Esophagus (tissue), 2 donors: ENCODE measurements at regions not wholly inside any gene's neighbourhood (a gene's known extent, or its start where the extent isn't known, plus 50 kb on each side); places are given as distances from the start of the nearest gene placed in this dataset.

ENCODE experiments used
- H3K27ac ChIP-seq, 2 donors: one replicate each; pipeline ENCODE4 v1.5.1; 2013; ENCODE audit warnings: low read depth in 2 of 2, mild to moderate bottlenecking in 2 of 2, inconsistent platforms in 1 of 2, low read length in 1 of 2, moderate library complexity in 1 of 2
- H3K27me3 ChIP-seq, 2 donors: one replicate each; pipeline ENCODE4 v1.6.1; 2013; ENCODE audit warnings: low read length in 2 of 2, control low read depth in 1 of 2, mild to moderate bottlenecking in 1 of 2; ENCODE audit not compliant: insufficient read depth in 2 of 2, control insufficient read depth in 1 of 2
- H3K36me3 ChIP-seq, 2 donors: one replicate each; pipeline ENCODE4 v1.6.1; 2013; ENCODE audit warnings: low read length in 1 of 2; ENCODE audit not compliant: control insufficient read depth in 2 of 2, insufficient read depth in 2 of 2
- H3K4me1 ChIP-seq, 2 donors: one replicate each; pipeline ENCODE4 v1.6.1; 2013; ENCODE audit warnings: low read length in 1 of 2; ENCODE audit not compliant: control insufficient read depth in 2 of 2, insufficient read depth in 2 of 2
- H3K4me3 ChIP-seq, 2 donors: one replicate each; pipeline ENCODE4 v1.5.1; 2013; ENCODE audit warnings: low read length in 2 of 2, mild to moderate bottlenecking in 2 of 2, low read depth in 1 of 2, moderate library complexity in 1 of 2
- H3K9me3 ChIP-seq, 2 donors: one replicate each; pipeline ENCODE4 v1.6.1; 2013; ENCODE audit warnings: mild to moderate bottlenecking in 2 of 2, low read depth in 1 of 2, low read length in 1 of 2, moderate library complexity in 1 of 2; ENCODE audit not compliant: control insufficient read depth in 2 of 2, insufficient read depth in 1 of 2
- WGBS, 2 donors: extraction: QIAGEN DNeasy Blood & Tissue Kit; methylation state at CpG; one replicate each; pipeline ENCODE4 v1.1.7; 2013; 5-methylcytosine and 5-hydroxymethylcytosine counted together
- donor health status: healthy with polysubstance abuse.
- donor health status: Bipolar disorder and iron deficiency.

DNA sequence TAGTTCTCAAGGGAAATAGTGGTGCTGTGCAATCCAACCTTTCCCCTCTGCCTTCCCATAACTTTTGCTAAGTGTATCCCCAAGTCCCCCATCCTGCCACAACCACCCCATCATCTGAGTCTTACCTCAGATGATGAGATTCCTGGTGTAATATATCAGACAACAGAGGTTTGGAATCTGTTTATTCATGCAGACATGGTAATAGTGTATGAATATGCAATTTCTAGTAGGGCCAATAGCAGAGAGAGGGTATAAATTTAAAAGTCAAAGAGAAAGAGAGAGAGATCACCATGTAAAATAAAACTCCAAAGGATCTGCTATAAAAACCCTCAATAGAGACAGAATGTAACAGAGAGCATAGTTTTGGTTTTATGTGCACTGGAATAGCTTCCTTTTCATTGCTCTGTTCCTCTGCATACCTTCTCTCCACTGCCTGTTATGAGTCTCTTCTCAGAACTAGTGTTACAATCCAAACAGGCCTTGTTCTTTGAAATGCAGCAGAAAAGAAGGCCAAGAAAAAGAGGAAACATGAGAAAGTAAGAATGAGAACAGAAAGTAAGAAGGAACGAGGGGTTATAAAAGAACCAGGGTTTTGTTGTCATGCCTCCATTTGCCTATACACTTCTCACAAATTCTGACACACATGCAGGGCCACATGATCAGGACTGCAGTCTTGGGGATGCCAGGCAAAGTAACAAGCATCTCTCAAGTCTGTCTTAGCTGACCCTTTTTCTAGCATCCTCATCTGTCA lies 278.0 kb downstream of the CETN3 start:
- 29% methylated on average over 1 of the region's 1 CpG for WGBS, 2 donors
- Histone ChIP-seq H3K4me1 (peaks cover 0 to 4% of the 10 kb centered on the region in 2 donors), H3K27ac (no peak overlapping the region), H3K27me3 (no peaks in the 10 kb centered on the region), H3K4me3 (no peak overlapping the region), H3K36me3 (no peaks in the 10 kb centered on the region), H3K9me3 (peaks cover 0 to 2% of the 10 kb centered on the region in 2 donors)

DNA sequence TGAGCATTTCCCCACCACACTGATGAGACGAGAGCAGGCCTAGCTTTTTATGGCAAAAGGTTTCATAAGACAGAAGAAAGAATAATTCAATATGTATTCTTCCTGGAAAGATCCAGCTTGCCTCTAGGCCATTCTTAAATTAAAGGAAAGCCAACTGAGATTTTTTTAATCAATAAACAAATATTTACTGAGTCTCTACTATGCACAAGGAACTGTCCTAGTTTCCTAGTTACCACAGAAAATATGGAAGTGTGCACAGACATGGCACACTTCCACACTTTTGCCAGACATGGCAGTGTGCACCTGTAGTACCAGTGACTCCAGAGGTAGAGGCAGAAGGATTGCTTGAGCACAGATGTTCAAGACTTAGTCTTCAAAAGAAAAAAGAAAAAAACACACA lies 281.0 kb downstream of the CETN3 start:
- H3K36me3 ChIP-seq, result no peaks in the 10 kb centered on the region
- 88% methylated on average over 1 of the region's 1 CpG for WGBS, 2 donors
- H3K27me3 ChIP-seq, result no peaks in the 10 kb centered on the region
- no peak overlapping the region for H3K4me3 ChIP-seq
- H3K9me3 ChIP-seq, result no peaks in the 10 kb centered on the region
- no peak overlapping the region for H3K27ac ChIP-seq
- no peaks in the 10 kb centered on the region for H3K4me1 ChIP-seq

DNA sequence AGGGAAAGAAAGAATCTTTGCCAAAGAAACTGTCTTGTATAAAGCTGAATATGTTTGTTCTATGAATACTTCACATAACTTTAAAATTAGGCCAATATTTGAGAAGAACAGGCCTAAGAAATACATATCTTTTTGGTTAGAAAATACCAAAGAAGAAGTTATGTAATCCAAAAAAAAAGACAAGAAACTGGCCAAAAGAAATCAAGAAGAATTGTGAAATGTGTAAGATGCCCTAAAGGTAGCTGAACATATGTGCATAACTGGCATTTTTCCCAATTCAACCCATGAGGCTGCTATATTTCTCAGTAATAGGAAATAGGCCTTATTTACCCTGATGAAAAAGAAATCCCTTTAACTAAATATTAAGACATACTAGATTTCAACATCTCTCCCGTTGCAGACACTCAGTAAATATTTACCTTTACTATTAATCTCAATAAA lies 290.0 kb downstream of the CETN3 start:
- Histone ChIP-seq H3K9me3 (no peaks in the 10 kb centered on the region), H3K27me3 (no peaks in the 10 kb centered on the region), H3K36me3 (no peaks in the 10 kb centered on the region), H3K27ac (no peak overlapping the region), H3K4me1 (no peaks in the 10 kb centered on the region), H3K4me3 (no peak overlapping the region)
- 10 to 18% methylated on average over 1 of the region's 1 CpG for WGBS, 2 donors

DNA sequence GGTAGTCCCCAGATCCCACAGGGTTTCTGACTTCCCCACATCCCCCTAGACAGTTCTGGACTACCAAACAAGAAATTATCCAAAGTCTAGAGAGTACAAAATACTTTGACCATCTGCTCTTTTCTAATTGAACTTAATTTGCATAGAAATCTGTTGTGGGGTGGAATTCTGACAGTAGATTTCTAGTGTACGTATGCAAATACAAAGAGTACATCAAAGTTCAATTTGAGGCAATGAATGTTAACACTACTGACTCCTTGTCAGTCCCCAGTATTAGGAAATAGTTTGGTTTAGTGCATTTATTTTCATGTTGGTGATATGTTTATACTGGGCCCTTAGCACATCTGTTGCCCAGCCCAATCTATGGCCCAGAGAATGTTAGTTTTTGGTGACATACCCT lies 292.6 kb downstream of the CETN3 start:
- Histone ChIP-seq H3K4me3 (no peak overlapping the region), H3K9me3 (no peaks in the 10 kb centered on the region), H3K4me1 (no peaks in the 10 kb centered on the region), H3K27ac (no peak overlapping the region), H3K36me3 (no peaks in the 10 kb centered on the region), H3K27me3 (no peaks in the 10 kb centered on the region)
- WGBS, 2 donors, result 85 to 95% methylated on average over 1 of the region's 1 CpG

DNA sequence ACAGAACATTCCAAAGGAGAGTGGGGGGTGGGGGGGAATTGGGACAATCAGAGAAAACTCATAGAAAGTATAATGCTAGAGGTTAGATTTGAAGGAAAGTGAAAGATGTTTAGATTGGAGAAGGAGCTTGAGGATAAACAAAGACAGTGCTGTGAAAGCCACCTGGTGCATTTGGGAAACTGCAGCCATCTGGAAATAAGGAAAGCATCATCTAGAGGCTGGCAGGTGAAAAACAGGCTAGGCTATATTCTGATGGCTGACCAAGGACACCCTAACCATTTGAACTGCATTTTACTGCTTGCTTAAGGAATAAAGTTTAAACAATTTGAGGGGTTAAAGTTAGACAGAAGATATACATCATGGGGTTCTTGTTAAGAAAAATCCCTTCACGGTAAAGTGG lies 296.4 kb downstream of the CETN3 start:
- no peaks in the 10 kb centered on the region for H3K27me3 ChIP-seq
- H3K36me3 ChIP-seq, result no peaks in the 10 kb centered on the region
- no peaks in the 10 kb centered on the region for H3K9me3 ChIP-seq
- H3K4me3 ChIP-seq, result no peak overlapping the region
- WGBS, 2 donors, result 76 to 78% methylated on average over 1 of the region's 1 CpG
- H3K27ac ChIP-seq, result no peak overlapping the region
- no peaks in the 10 kb centered on the region for H3K4me1 ChIP-seq

DNA sequence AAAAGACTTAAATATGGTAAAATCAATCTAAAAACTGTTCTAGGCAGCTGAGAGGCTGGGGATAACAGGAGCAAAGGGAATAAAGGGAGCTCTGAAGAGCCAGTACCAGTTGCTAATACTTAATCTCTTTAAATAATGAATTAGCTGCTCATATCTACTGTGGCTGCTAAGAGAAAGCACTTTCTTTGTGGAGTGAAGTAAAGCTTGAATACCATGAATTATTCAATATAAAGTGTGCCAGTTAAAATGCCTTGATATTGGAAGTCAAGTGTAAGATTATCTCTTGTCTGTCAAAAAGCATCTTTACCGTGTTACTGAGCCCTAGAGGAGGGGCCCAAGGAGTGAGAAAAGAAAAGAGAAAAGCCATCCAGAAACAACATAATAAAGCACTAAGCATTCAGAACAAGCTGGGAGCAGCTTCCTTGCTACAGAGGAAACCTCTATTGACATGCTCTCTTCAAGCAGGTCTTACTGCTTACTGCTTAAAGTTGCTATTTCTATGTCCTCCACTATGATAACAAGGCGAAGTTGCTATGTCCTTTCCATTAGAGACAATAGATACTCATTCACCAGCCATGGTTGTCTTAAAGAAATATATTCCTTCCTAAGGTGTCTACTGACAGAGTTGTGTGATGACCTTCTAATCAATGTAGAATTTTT lies 297.4 kb downstream of the CETN3 start:
- Histone ChIP-seq H3K4me3 (no peak overlapping the region), H3K27ac (no peak overlapping the region), H3K27me3 (no peaks in the 10 kb centered on the region), H3K9me3 (no peaks in the 10 kb centered on the region), H3K4me1 (no peaks in the 10 kb centered on the region), H3K36me3 (no peaks in the 10 kb centered on the region)
- 56 to 74% methylated on average over 2 of the region's 2 CpGs for WGBS, 2 donors

DNA sequence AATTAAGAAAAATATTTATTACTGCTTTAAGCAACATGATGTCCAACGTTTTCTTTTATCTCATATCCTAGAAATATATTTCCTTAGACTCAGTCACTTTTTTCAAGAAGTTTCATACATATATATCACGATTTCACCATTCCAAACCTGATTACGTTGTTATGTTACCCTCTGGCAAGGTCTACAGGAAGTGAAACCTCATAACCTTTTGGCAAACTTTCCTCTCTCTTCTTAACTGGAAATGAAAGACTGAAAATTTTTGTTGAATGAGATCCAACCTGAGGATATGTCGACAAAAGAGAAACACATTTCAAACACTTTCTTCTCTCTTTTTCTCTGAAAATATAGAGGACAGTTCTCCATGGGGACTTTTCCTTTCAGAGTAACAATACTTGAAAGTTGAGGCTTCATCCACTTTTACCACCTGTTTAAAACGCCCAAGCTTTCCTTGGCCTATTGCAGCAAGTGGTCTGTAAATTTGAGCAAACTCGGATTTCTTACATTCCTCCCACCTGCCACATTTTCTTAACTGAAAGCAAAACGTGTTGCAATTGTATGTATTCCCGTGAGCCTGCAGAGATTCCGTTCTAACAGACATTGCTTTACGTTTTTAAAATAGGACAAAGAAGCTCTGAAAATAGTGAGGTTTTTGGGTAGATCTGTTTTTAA lies 298.1 kb downstream of the CETN3 start:
- H3K4me3 ChIP-seq, result no peak overlapping the region
- no peaks in the 10 kb centered on the region for H3K9me3 ChIP-seq
- H3K27ac ChIP-seq, result no peak overlapping the region
- H3K27me3 ChIP-seq, result no peaks in the 10 kb centered on the region
- no peaks in the 10 kb centered on the region for H3K36me3 ChIP-seq
- 51 to 55% methylated on average over 10 of the region's 10 CpGs for WGBS, 2 donors
- H3K4me1 ChIP-seq, result no peaks in the 10 kb centered on the region

DNA sequence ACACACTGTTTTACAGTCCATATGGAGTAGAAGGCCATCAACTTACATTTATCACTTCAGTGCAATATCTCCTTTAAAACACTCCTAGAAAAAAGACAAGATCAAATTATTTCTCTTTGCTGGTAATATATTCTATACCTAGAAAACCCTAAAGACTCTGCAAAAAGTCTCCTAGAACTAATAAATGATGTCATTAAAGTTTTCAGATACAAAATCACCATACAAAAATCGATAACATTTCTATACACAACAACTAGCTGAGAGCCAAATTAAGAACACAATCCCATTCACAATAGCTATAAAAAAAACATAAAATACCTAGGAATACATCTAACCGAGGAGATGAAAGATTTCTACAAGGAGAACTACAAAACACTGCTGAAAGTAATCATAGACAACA lies 300.3 kb downstream of the CETN3 start:
- H3K4me1 ChIP-seq, result no peaks in the 10 kb centered on the region
- no peaks in the 10 kb centered on the region for H3K27me3 ChIP-seq
- WGBS, 2 donors, result 42 to 44% methylated on average over 2 of the region's 2 CpGs
- no peak overlapping the region for H3K4me3 ChIP-seq
- no peaks in the 10 kb centered on the region for H3K36me3 ChIP-seq
- H3K9me3 ChIP-seq, result no peaks in the 10 kb centered on the region
- no peak overlapping the region for H3K27ac ChIP-seq

DNA sequence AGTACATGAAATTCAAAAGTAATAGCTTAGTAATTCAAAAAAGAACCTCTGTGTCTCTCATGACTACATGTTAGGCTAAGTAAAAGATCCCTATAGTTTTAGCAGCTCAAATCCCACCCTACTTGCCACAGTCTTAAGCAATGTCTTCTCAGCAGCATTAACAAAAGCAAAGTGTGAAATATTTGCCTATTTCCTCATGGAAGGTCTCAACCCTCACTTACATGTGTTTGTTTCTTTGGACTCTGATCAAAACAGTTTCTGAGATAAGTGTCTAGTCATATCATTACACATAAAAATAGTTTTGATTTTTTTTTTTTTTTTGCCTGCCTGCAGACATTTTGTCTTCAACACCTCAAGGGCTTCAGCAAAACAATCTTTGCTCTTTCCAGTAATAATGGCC lies 310.5 kb downstream of the CETN3 start:
- Histone ChIP-seq H3K4me3 (no peak overlapping the region), H3K36me3 (no peaks in the 10 kb centered on the region), H3K27ac (no peak overlapping the region), H3K9me3 (no peaks in the 10 kb centered on the region), H3K4me1 (peaks cover 0 to 3% of the 10 kb centered on the region in 2 donors), H3K27me3 (no peaks in the 10 kb centered on the region)
